ENCODE measurements at regions not wholly inside any gene's neighbourhood (a gene's known extent, or its start where the extent isn't known, plus 50 kb on each side); places are given as distances from the start of the nearest gene placed in this dataset.

- H4K8ac ChIP-seq (ENCODE audit: low read depth, low read length) = no peak overlapping the region
- DNase-seq (ENCODE audit: low spot score) = no peak
- no peak overlapping the region for H2BK5ac ChIP-seq (ENCODE audit: low read length)
- H3K4me2 ChIP-seq (ENCODE audit: insufficient read depth, low read length, poor library complexity, severe bottlenecking) = no peak overlapping the region
- no peaks in the 10 kb centered on the region for H3K27me3 ChIP-seq (ENCODE audit: control insufficient read depth in 3 of 3, insufficient read depth in 3 of 3, low read depth in 1 of 3, low read length in 3 of 3)
- H3K79me1 ChIP-seq (ENCODE audit: low read depth, low read length) = no peaks in the 10 kb centered on the region
- H3K9me3 ChIP-seq (replicated peaks in 1 of 2; ENCODE audit: control insufficient read depth in 2 of 2, insufficient read depth in 1 of 2, low read depth in 1 of 2, low read length in 2 of 2) = peaks cover 0 to 2% of the 10 kb centered on the region in 2 donors
- no peak overlapping the region for H2AK5ac ChIP-seq (ENCODE audit: low read depth, low read length)
- no peak overlapping the region for H2BK120ac ChIP-seq (ENCODE audit: low read depth, low read length)
- no peak overlapping the region for H3K9ac ChIP-seq (ENCODE audit: low read depth, low read length, poor library complexity)
- no peak overlapping the region for H3K18ac ChIP-seq (ENCODE audit: low read length)
- no peaks in the 10 kb centered on the region for H3K36me3 ChIP-seq (replicated peaks in 1 of 2; ENCODE audit: control insufficient read depth in 2 of 2, insufficient read depth in 2 of 2, low read length in 2 of 2)
- no peak overlapping the region for H3K14ac ChIP-seq (ENCODE audit: low read length)
- H3K4me1 ChIP-seq (ENCODE audit: control insufficient read depth in 2 of 2, insufficient read depth in 1 of 2, low read depth in 1 of 2, low read length in 2 of 2) = peaks cover 0 to 1% of the 10 kb centered on the region in 2 donors
- H2BK12ac ChIP-seq (ENCODE audit: low read length) = no peak overlapping the region
- no CpG with 5 or more reads among the region's 7 CpGs for WGBS, 2 donors (ENCODE audit: extremely low coverage in 2 of 2, insufficient read length in 2 of 2, insufficient replicate concordance in 1 of 2)
- H3K4ac ChIP-seq (ENCODE audit: low read length) = no peak overlapping the region
- no peak overlapping the region for H3K23ac ChIP-seq (ENCODE audit: low read depth, low read length, poor library complexity)
- no peak overlapping the region for H2AFZ ChIP-seq (ENCODE audit: low read length)
- H4K91ac ChIP-seq (ENCODE audit: low read depth, low read length, poor library complexity) = no peak overlapping the region
- no peak overlapping the region for H2BK15ac ChIP-seq (ENCODE audit: low read length)
- no peak overlapping the region for H3K27ac ChIP-seq (replicated peaks; ENCODE audit: low read length)
- H3K4me3 ChIP-seq (ENCODE audit: low read length in 2 of 2) = peak overlapping the region in 1 of 2 donors; percentile 27
Observed at GRCh38 chr6:143621876-143622605, 55.7 kb upstream of the PHACTR2 start.

DNA sequence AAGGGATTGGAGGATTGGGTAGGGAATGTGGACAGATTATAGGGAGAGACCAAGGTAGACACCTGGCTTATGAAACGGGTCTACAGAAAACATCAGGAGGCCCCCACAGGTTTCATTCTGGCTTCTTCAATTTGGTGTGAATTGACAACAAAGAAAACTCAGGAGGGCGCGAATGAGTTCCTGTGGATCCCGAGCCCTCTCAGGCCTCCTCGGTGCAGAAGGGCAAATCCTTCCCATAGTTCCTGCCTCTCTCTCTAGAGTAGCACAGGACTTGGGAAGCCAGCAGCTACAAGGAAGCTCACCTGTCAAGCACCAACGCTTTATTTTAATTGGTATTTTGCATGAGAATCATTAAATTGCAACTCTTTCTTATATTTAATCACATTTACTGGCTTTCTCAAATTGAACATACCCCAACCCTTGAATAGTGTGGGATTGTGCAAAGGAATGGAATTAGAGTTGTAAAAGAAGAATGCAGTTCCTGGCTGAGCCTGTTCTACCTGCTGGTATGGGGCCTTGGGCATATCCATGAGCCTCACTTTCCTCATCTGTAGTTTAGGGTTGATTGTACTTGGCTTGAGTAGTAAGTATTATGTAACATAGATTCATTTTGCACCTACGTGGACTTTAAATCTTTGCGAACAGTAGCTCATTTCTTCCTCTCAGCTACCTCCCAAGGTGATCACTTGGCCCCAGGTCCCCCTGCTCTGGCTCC, 56.4 kb upstream of the PHACTR2 start:
- Histone ChIP-seq H3K4ac (ENCODE audit: low read length) (no peak overlapping the region), H2AFZ (ENCODE audit: low read length) (no peak overlapping the region), H3K9ac (ENCODE audit: low read depth, low read length, poor library complexity) (no peak overlapping the region), H3K18ac (ENCODE audit: low read length) (no peak overlapping the region), H3K79me1 (ENCODE audit: low read depth, low read length) (no peaks in the 10 kb centered on the region), H4K8ac (ENCODE audit: low read depth, low read length) (no peak overlapping the region), H2AK5ac (ENCODE audit: low read depth, low read length) (no peak overlapping the region), H3K36me3 (replicated peaks in 1 of 2; ENCODE audit: control insufficient read depth in 2 of 2, insufficient read depth in 2 of 2, low read length in 2 of 2) (no peaks in the 10 kb centered on the region), H2BK15ac (ENCODE audit: low read length) (no peak overlapping the region), H4K91ac (ENCODE audit: low read depth, low read length, poor library complexity) (no peak overlapping the region), H2BK120ac (ENCODE audit: low read depth, low read length) (no peak overlapping the region), H3K4me2 (ENCODE audit: insufficient read depth, low read length, poor library complexity, severe bottlenecking) (no peak overlapping the region), H3K4me3 (ENCODE audit: low read length in 2 of 2) (no peak overlapping the region), H3K23ac (ENCODE audit: low read depth, low read length, poor library complexity) (no peak overlapping the region), H3K4me1 (ENCODE audit: control insufficient read depth in 2 of 2, insufficient read depth in 1 of 2, low read depth in 1 of 2, low read length in 2 of 2) (peaks cover 0 to 1% of the 10 kb centered on the region in 2 donors), H2BK12ac (ENCODE audit: low read length) (no peak overlapping the region), H2BK5ac (ENCODE audit: low read length) (no peak overlapping the region), H3K27ac (replicated peaks; ENCODE audit: low read length) (no peak overlapping the region), H3K14ac (ENCODE audit: low read length) (no peak overlapping the region), H3K9me3 (replicated peaks in 1 of 2; ENCODE audit: control insufficient read depth in 2 of 2, insufficient read depth in 1 of 2, low read depth in 1 of 2, low read length in 2 of 2) (no peaks in the 10 kb centered on the region), H3K27me3 (ENCODE audit: control insufficient read depth in 3 of 3, insufficient read depth in 3 of 3, low read depth in 1 of 3, low read length in 3 of 3) (no peaks in the 10 kb centered on the region)
- no peak for DNase-seq (ENCODE audit: low spot score)
- no CpG with 5 or more reads among the region's 8 CpGs for WGBS, 2 donors (ENCODE audit: extremely low coverage in 2 of 2, insufficient read length in 2 of 2, insufficient replicate concordance in 1 of 2)

DNA sequence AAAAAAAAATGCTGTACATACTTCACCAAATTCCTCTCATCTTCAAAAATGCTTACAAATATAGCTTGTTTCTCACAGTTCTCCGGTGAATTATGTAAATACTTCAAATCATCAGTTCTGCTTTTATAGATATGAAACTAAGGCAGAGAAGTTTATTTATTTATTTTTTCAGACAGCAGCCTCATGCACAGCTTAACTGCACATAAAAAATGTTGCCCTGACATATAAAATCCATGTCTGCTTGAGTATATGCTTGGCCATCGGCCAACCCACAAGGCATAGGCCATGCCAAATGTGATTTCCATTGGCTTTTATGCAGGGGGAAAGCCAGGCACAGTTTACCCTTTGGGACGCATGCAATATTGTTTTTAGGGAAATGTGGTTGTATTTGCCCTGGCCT, 57.3 kb upstream of the PHACTR2 start:
- no peaks in the 10 kb centered on the region for H3K27me3 ChIP-seq (ENCODE audit: control insufficient read depth in 3 of 3, insufficient read depth in 3 of 3, low read depth in 1 of 3, low read length in 3 of 3)
- H2AK5ac ChIP-seq (ENCODE audit: low read depth, low read length) = no peak overlapping the region
- WGBS, 2 donors (ENCODE audit: extremely low coverage in 2 of 2, insufficient read length in 2 of 2, insufficient replicate concordance in 1 of 2) = no CpG with 5 or more reads among the region's 3 CpGs
- H2BK120ac ChIP-seq (ENCODE audit: low read depth, low read length) = no peak overlapping the region
- no peak overlapping the region for H3K18ac ChIP-seq (ENCODE audit: low read length)
- no peak overlapping the region for H3K4me2 ChIP-seq (ENCODE audit: insufficient read depth, low read length, poor library complexity, severe bottlenecking)
- DNase-seq (ENCODE audit: low spot score) = no peak
- no peak overlapping the region for H4K91ac ChIP-seq (ENCODE audit: low read depth, low read length, poor library complexity)
- no peak overlapping the region for H3K4ac ChIP-seq (ENCODE audit: low read length)
- H3K27ac ChIP-seq (replicated peaks; ENCODE audit: low read length) = no peak overlapping the region
- H3K9ac ChIP-seq (ENCODE audit: low read depth, low read length, poor library complexity) = no peak overlapping the region
- no peak overlapping the region for H3K14ac ChIP-seq (ENCODE audit: low read length)
- no peaks in the 10 kb centered on the region for H3K9me3 ChIP-seq (replicated peaks in 1 of 2; ENCODE audit: control insufficient read depth in 2 of 2, insufficient read depth in 1 of 2, low read depth in 1 of 2, low read length in 2 of 2)
- peaks cover 0 to 1% of the 10 kb centered on the region in 2 donors for H3K4me1 ChIP-seq (ENCODE audit: control insufficient read depth in 2 of 2, insufficient read depth in 1 of 2, low read depth in 1 of 2, low read length in 2 of 2)
- H2BK12ac ChIP-seq (ENCODE audit: low read length) = no peak overlapping the region
- H2BK15ac ChIP-seq (ENCODE audit: low read length) = no peak overlapping the region
- no peaks in the 10 kb centered on the region for H3K79me1 ChIP-seq (ENCODE audit: low read depth, low read length)
- no peaks in the 10 kb centered on the region for H3K36me3 ChIP-seq (replicated peaks in 1 of 2; ENCODE audit: control insufficient read depth in 2 of 2, insufficient read depth in 2 of 2, low read length in 2 of 2)
- H3K23ac ChIP-seq (ENCODE audit: low read depth, low read length, poor library complexity) = no peak overlapping the region
- H2AFZ ChIP-seq (ENCODE audit: low read length) = no peak overlapping the region
- H3K4me3 ChIP-seq (ENCODE audit: low read length in 2 of 2) = no peak overlapping the region
- H2BK5ac ChIP-seq (ENCODE audit: low read length) = no peak overlapping the region
- no peak overlapping the region for H4K8ac ChIP-seq (ENCODE audit: low read depth, low read length)

- no peak overlapping the region for H2BK120ac ChIP-seq (ENCODE audit: low read depth, low read length)
- WGBS, 2 donors (ENCODE audit: extremely low coverage in 2 of 2, insufficient read length in 2 of 2, insufficient replicate concordance in 1 of 2) = no CpG with 5 or more reads among the region's 8 CpGs
- no peak overlapping the region for H3K18ac ChIP-seq (ENCODE audit: low read length)
- H3K9me3 ChIP-seq (replicated peaks in 1 of 2; ENCODE audit: control insufficient read depth in 2 of 2, insufficient read depth in 1 of 2, low read depth in 1 of 2, low read length in 2 of 2) = no peaks in the 10 kb centered on the region
- H3K4me1 ChIP-seq (ENCODE audit: control insufficient read depth in 2 of 2, insufficient read depth in 1 of 2, low read depth in 1 of 2, low read length in 2 of 2) = peaks cover 0 to 1% of the 10 kb centered on the region in 2 donors
- no peaks in the 10 kb centered on the region for H3K79me1 ChIP-seq (ENCODE audit: low read depth, low read length)
- no peak overlapping the region for H3K4ac ChIP-seq (ENCODE audit: low read length)
- H2BK15ac ChIP-seq (ENCODE audit: low read length) = no peak overlapping the region
- no peak overlapping the region for H3K4me3 ChIP-seq (ENCODE audit: low read length in 2 of 2)
- no peak for DNase-seq (ENCODE audit: low spot score)
- no peaks in the 10 kb centered on the region for H3K36me3 ChIP-seq (replicated peaks in 1 of 2; ENCODE audit: control insufficient read depth in 2 of 2, insufficient read depth in 2 of 2, low read length in 2 of 2)
- H2AFZ ChIP-seq (ENCODE audit: low read length) = no peak overlapping the region
- no peaks in the 10 kb centered on the region for H3K27me3 ChIP-seq (ENCODE audit: control insufficient read depth in 3 of 3, insufficient read depth in 3 of 3, low read depth in 1 of 3, low read length in 3 of 3)
- H2BK5ac ChIP-seq (ENCODE audit: low read length) = no peak overlapping the region
- no peak overlapping the region for H2AK5ac ChIP-seq (ENCODE audit: low read depth, low read length)
- no peak overlapping the region for H3K4me2 ChIP-seq (ENCODE audit: insufficient read depth, low read length, poor library complexity, severe bottlenecking)
- H4K91ac ChIP-seq (ENCODE audit: low read depth, low read length, poor library complexity) = no peak overlapping the region
- no peak overlapping the region for H3K9ac ChIP-seq (ENCODE audit: low read depth, low read length, poor library complexity)
- no peak overlapping the region for H3K27ac ChIP-seq (replicated peaks; ENCODE audit: low read length)
- no peak overlapping the region for H4K8ac ChIP-seq (ENCODE audit: low read depth, low read length)
- no peak overlapping the region for H2BK12ac ChIP-seq (ENCODE audit: low read length)
- no peak overlapping the region for H3K23ac ChIP-seq (ENCODE audit: low read depth, low read length, poor library complexity)
- no peak overlapping the region for H3K14ac ChIP-seq (ENCODE audit: low read length)
Observed at GRCh38 chr6:143619824-143620401, 57.9 kb upstream of the PHACTR2 start.
